ENCODE measurements at regions not wholly inside any gene's neighbourhood (a gene's known extent, or its start where the extent isn't known, plus 50 kb on each side); places are given as distances from the start of the nearest gene placed in this dataset.

DNA sequence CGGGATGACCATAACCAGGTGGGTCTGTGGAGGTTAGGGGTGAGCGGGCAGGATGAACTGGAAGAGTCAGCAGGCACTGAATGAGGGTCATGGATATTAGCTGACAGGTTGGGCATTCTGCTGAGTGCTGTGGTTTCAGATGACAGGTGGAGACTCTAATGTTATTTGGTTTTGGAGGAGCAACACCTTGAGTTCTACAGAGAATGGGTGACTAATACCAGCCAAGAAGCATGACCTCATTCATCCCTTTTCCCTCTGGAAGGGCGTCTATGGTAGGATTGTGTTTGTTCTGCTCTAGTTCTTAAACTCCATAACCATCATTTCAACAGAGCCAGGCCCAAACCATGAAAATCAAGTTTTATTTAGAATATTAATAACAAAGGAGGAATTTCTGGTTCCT, 550.7 kb upstream of the LMCD1 start:
- TF ChIP-seq, protein P1, sequence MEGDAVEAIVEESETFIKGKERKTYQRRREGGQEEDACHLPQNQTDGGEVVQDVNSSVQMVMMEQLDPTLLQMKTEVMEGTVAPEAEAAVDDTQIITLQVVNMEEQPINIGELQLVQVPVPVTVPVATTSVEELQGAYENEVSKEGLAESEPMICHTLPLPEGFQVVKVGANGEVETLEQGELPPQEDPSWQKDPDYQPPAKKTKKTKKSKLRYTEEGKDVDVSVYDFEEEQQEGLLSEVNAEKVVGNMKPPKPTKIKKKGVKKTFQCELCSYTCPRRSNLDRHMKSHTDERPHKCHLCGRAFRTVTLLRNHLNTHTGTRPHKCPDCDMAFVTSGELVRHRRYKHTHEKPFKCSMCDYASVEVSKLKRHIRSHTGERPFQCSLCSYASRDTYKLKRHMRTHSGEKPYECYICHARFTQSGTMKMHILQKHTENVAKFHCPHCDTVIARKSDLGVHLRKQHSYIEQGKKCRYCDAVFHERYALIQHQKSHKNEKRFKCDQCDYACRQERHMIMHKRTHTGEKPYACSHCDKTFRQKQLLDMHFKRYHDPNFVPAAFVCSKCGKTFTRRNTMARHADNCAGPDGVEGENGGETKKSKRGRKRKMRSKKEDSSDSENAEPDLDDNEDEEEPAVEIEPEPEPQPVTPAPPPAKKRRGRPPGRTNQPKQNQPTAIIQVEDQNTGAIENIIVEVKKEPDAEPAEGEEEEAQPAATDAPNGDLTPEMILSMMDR (conservative IDR thresholded peaks at IDR 0.05; ENCODE audit: low read depth, low read length): no peak
- H3K4me3 ChIP-seq (ENCODE audit: low read depth, low read length): no peak overlapping the region
- no peak for DNase-seq (ENCODE audit: low read depth)

DNA sequence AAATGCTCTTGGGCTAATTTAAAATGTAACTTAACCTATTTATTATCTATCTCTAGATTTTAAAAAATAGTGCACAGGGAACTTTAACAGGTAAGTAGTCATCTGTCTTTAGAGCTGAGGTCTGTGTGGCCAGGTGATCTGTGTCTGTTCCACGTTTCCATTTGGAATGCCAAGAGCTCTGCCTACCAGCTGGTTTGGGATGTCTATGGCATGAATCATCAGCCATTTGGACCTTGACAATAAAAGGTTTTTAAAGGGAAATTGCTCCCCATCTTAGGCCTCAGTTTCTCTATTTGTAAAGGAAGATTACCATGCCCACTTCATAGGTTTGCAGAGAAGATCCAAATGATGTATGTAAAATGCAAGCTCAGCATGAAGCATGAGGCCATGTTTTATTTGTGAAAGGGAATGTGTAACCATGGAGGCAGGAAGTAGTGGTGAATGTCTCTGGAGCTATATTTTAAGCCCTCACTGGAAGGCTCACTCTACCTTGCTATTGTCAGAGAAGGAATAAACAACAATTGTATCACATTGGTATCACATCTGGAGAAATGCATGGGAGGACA, 548.1 kb upstream of the LMCD1 start:
- DNase-seq (ENCODE audit: low read depth): no peak
- TF ChIP-seq, protein P1 (conservative IDR thresholded peaks at IDR 0.05; ENCODE audit: low read depth, low read length): no peak
- H3K4me3 ChIP-seq (ENCODE audit: low read depth, low read length): no peak overlapping the region

DNA sequence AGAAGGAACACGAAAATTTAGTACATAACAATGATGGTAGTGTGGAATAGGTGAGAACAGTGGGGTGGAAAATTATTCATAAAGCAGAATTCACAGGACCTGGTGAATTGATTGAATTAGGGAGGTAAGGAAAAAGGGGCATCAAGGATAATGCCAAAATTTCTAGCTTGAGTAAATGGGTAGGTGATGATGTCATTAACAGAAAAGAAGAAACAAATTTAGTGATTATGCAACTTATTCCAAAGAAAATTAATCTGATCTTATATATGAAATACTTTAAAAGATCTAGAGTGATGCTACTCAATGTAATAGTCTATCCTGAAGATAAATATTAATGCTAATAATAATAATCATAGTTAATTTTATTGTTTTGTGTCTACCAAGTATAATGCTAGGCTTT, 544.6 kb upstream of the LMCD1 start:
- TF ChIP-seq, protein P1 (conservative IDR thresholded peaks at IDR 0.05; ENCODE audit: low read depth, low read length): no peak
- no peak for DNase-seq (ENCODE audit: low read depth)
- H3K4me3 ChIP-seq (ENCODE audit: low read depth, low read length): no peak overlapping the region

DNA sequence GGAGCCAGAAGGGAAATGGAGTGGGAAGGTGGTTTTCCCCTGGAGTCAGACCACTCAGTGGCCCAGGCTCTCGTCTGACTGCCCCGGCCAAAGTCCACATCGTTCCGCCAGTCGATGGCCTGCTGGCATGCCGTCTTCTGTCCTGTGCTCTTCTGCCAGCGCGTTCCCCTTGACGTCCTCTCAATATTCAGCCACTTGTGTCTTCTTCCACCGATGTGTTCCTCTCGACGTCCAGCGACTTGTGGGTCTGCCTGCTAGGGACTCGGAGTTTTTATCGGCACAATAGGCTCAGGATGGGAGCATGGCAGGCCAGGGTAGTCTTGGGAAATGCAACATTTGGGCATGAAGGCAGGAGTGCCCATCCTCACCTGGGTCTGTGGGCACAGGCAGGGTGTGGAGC, 542.5 kb upstream of the LMCD1 start:
- no peak for DNase-seq (ENCODE audit: low read depth)
- no peak overlapping the region for H3K4me3 ChIP-seq (ENCODE audit: low read depth, low read length)
- TF ChIP-seq, protein P1 (conservative IDR thresholded peaks at IDR 0.05; ENCODE audit: low read depth, low read length): no peak

DNA sequence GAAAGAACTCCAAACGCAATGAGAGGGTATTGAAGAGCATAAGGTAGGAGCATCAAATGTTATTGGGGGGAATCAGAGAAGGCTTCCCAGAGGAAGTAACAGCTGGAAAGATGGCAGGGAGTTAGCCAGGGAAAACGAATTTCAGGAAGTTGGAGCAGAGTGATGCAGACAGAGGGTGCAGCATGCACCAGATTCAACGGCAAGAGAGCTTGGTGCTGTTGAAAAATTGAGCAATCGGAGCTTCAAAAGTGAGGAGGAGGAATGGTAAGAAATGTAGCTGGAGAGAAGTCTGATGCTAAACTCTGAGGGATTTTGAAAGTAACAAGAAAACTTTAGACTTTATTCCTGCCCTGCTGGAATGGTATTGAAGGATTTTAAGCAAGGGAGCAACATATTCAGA, 541.0 kb upstream of the LMCD1 start:
- TF ChIP-seq, protein P1 (conservative IDR thresholded peaks at IDR 0.05; ENCODE audit: low read depth, low read length): no peak
- H3K4me3 ChIP-seq (ENCODE audit: low read depth, low read length): no peak overlapping the region
- DNase-seq (ENCODE audit: low read depth): no peak

DNA sequence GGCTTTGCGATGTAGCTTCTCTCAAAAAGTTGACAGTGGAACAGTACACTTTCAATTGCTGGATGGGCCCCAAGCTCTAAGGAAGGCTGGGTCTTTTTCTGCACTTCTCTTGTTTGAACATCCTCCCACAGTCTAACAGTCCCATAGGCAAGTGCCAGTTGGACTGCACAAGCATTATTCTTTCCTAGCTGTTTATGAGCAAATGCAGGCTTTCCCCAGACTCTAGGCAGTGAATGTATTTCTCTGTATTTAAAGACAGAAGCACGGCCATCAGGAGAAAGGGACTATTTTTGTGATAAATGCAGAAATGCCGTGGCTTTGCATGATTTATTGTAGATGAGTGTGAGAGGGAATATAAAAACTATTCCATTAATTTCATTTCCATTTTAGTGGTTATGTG, 539.3 kb upstream of the LMCD1 start:
- TF ChIP-seq, protein P1 (conservative IDR thresholded peaks at IDR 0.05; ENCODE audit: low read depth, low read length): no peak
- no peak for DNase-seq (ENCODE audit: low read depth)
- H3K4me3 ChIP-seq (ENCODE audit: low read depth, low read length): no peak overlapping the region

DNA sequence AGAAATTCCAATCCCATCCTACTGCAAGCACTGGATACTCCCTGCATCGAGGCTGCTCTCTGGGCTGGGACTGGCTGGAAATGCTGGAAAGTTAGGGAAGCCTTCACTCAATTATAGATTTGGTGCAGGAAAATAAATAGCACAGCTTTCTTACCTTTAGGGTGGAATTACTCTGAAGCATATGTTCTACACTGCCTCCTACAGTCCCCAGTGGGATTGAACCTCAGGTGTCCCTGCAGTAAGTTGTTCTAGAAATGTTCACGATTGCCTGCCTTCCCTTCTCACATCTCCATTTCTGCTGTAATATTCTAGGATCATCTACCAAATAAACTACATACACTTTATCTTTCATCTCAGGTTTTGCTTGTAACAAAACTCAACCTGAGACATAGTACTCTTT, 536.7 kb upstream of the LMCD1 start:
- TF ChIP-seq, protein P1 (conservative IDR thresholded peaks at IDR 0.05; ENCODE audit: low read depth, low read length): no peak
- DNase-seq (ENCODE audit: low read depth): no peak

More for the DNA sequence above, 536.7 kb upstream of the LMCD1 start:
- no peak overlapping the region for H3K4me3 ChIP-seq (ENCODE audit: low read depth, low read length)

Data from choroid plexus epithelial cell (primary cell).